A549 (cell line): ENCODE measurements at regions not wholly inside any gene's neighbourhood (a gene's known extent, or its start where the extent isn't known, plus 50 kb on each side); places are given as distances from the start of the nearest gene placed in this dataset.

Experiments used
- ATAC-seq, 2 experiments: fragments of 200-7000 bp in 1 of 2; fragments of >200 bp in 1 of 2; cut with Nextera tagmentation in 1 of 2; cut with Tn5 transposase in 1 of 2; 3 replicates each; pipeline versions ENCODE4 v1.8.0 to v1.9.1; 2018 to 2020; ENCODE audit warnings: mild to moderate bottlenecking in 1 of 2, moderate library complexity in 1 of 2
- CTCF ChIA-PET: fragments of 300-600 bp; sonication (Branson Sonifier 250); formaldehyde crosslinking; extraction: SDS; loops from one replicate; lab custom pipeline; 2021; ENCODE audit warnings: antibody characterized with exemption, inconsistent platforms; lab: Yijun Ruan, JAX
- POLR2A ChIA-PET: fragments of 350-600 bp; formaldehyde crosslinking; extraction: SDS; loops from one replicate; lab custom pipeline; 2021; ENCODE audit warnings: antibody characterized with exemption, inconsistent platforms; lab: Yijun Ruan, JAX
- DNase-seq, 2 experiments: peaks; one replicate each; pipeline versions ENCODE4 v3.0.0 to v3.0.0-alpha.2; 2011 to 2016; ENCODE audit warnings: low read depth in 1 of 2, low spot score in 1 of 2
- FAIRE-seq: peaks from 2 replicates; lab custom pipeline; 2011; peaks lifted over from hg19 to GRCh38; lab: Jason Lieb, UNC
- H3K27ac ChIP-seq, 2 experiments: fragments of >200 bp; sonication (Bioruptor Twin); formaldehyde crosslinking; 3 replicates each; pipeline ENCODE4 v1.5.1; 2016 to 2017
- H3K4me1 ChIP-seq: fragments of >200 bp; sonication (Bioruptor Twin); formaldehyde crosslinking; 3 replicates; pipeline ENCODE4 v1.6.1; 2016
- H3K4me2 ChIP-seq: fragments of >200 bp; sonication (Bioruptor Twin); formaldehyde crosslinking; 3 replicates; pipeline ENCODE4 v1.6.1; 2016
- H3K4me3 ChIP-seq: fragments of >200 bp; sonication (Bioruptor Twin); formaldehyde crosslinking; 3 replicates; pipeline ENCODE4 v1.5.1; 2016
- H3K9me3 ChIP-seq: fragments of >200 bp; sonication (Bioruptor Twin); formaldehyde crosslinking; 3 replicates; pipeline ENCODE4 v1.6.1; 2016
- ATOH8 ChIP-seq: fragments of 250-450 bp; sonication (Bioruptor Pico); IDR thresholded peaks from 2 replicates; pipeline ENCODE4 v1.5.0; 2020; ENCODE audit warnings: low read depth, mild to moderate bottlenecking, moderate library complexity
- BCL3 ChIP-seq: fragments of >200 bp; sonication (Bioruptor Twin); formaldehyde crosslinking; IDR thresholded peaks from 3 replicates; pipeline ENCODE4 v1.6.1; 2016
- CHD2 ChIP-seq: fragments of 150-350 bp; IDR thresholded peaks from 2 replicates; pipeline ENCODE4 v1.6.1; 2014; ENCODE audit warnings: low read length; ENCODE audit not compliant: partially characterized antibody
- CTCF ChIP-seq: fragments of >200 bp; sonication (Bioruptor Twin); formaldehyde crosslinking; IDR thresholded peaks from 3 replicates; pipeline ENCODE4 v1.5.1; 2016
- E2F6 ChIP-seq: IDR thresholded peaks from 2 replicates; pipeline ENCODE4 v1.6.1; 2012; ENCODE audit warnings: low read depth, borderline replicate concordance
- EHMT2 ChIP-seq: fragments of 200-600 bp; sonication (generic); IDR thresholded peaks from 2 replicates; pipeline ENCODE4 v1.6.1; 2016; ENCODE audit warnings: antibody characterized with exemption, low read depth, mild to moderate bottlenecking, moderate library complexity
- FOSB ChIP-seq: fragments of 250-450 bp; sonication (Bioruptor Pico); IDR thresholded peaks from 2 replicates; pipeline ENCODE4 v1.5.0; 2020; ENCODE audit warnings: mild to moderate bottlenecking, moderate library complexity
- FOXS1 ChIP-seq: fragments of 250-450 bp; sonication (Bioruptor Pico); IDR thresholded peaks from 2 replicates; pipeline ENCODE4 v1.5.0; 2020; ENCODE audit warnings: mild to moderate bottlenecking, moderate library complexity
- HOXA7 ChIP-seq: fragments of 250-450 bp; sonication (Bioruptor Pico); IDR thresholded peaks from 2 replicates; pipeline ENCODE4 v1.5.0; 2020; ENCODE audit warnings: mild to moderate bottlenecking, moderate library complexity
- JUN ChIP-seq, 2 experiments: fragments of >200 bp; sonication (Bioruptor Twin); formaldehyde crosslinking; IDR thresholded peaks; 2 replicates in 1 of 2; 3 replicates in 1 of 2; pipeline ENCODE4 v1.6.1; 2016 to 2017
- KDM1A ChIP-seq: fragments of 200-600 bp; sonication (generic); IDR thresholded peaks from 2 replicates; pipeline ENCODE4 v1.6.1; 2016; ENCODE audit warnings: low read depth, mild to moderate bottlenecking
- MYC ChIP-seq: IDR thresholded peaks from 2 replicates; pipeline ENCODE4 v1.6.1; 2012; ENCODE audit warnings: mild to moderate bottlenecking, inconsistent platforms, low read length, improper control_type of control experiment, borderline replicate concordance
- NFE2L2 ChIP-seq: fragments of 150-350 bp; conservative IDR thresholded peaks from 2 replicates; pipeline ENCODE4 v1.6.1; 2014; ENCODE audit warnings: low read length
- NR3C1 ChIP-seq: fragments of >200 bp; sonication (Bioruptor Twin); formaldehyde crosslinking; IDR thresholded peaks from 3 replicates; pipeline ENCODE4 v1.6.1; 2017
- PBX3 ChIP-seq: IDR thresholded peaks from 2 replicates; pipeline ENCODE4 v1.6.1; 2012
- RARB ChIP-seq: fragments of 250-450 bp; sonication (Bioruptor Pico); IDR thresholded peaks from 2 replicates; pipeline ENCODE4 v1.8.0; 2021; ENCODE audit warnings: mild to moderate bottlenecking, moderate library complexity
- RNF2 ChIP-seq: fragments of 200-600 bp; sonication (generic); IDR thresholded peaks from 2 replicates; pipeline ENCODE4 v1.6.1; 2016; ENCODE audit warnings: low read depth, mild to moderate bottlenecking, antibody characterized with exemption, moderate library complexity, borderline replicate concordance
- SREBF2 ChIP-seq: fragments of 450-650 bp; IDR thresholded peaks from 2 replicates; pipeline ENCODE4 v1.6.1; 2014; ENCODE audit warnings: mild to moderate bottlenecking, moderate library complexity
- ZFP36 ChIP-seq: fragments of 450-650 bp; IDR thresholded peaks from 2 replicates; pipeline ENCODE4 v1.6.1; 2014; ENCODE audit warnings: borderline replicate concordance; ENCODE audit not compliant: partially characterized antibody
- ZNF302 ChIP-seq: fragments of 250-450 bp; sonication (Bioruptor Pico); IDR thresholded peaks from 2 replicates; pipeline ENCODE4 v1.9.0; 2021; ENCODE audit warnings: inconsistent platforms, mild to moderate bottlenecking, moderate library complexity
- WGBS: methylation state at CpG from one replicate; pipeline ENCODE4 v1.1.6; 2017; ENCODE audit errors: missing lambda C conversion rate; 5-methylcytosine and 5-hydroxymethylcytosine counted together

- POLR2A ChIA-PET = no interaction called here
- Histone ChIP-seq H3K27ac (no peak overlapping the region), H3K4me1 (peaks cover 4% of the 10 kb centered on the region; the same call in 1 of the 3 replicates), H3K4me2 (no peak overlapping the region), H3K4me3 (no peak overlapping the region), H3K9me3 (peaks cover 6% of the 10 kb centered on the region)
- DNase-seq = no peak
- no peak for FAIRE-seq
- 57% methylated on average over 1 of the region's 1 CpG for WGBS
- TF ChIP-seq E2F6 (no peak), PBX3 (no peak)
- no peak for ATAC-seq
- CTCF ChIA-PET = interaction anchor here (0.9 to 1.3 kb wide), 2 partner anchors 8 to 13 kb away, joined by 3 to 7 read pairs; no protein-coding TSS in a partner anchor
Measured at GRCh38 chr22:27344546-27344945, 457.0 kb downstream of the MN1 start.

- TF ChIP-seq EHMT2 (no peak), SREBF2 (no peak), NFE2L2 (no peak), FOXS1 (CRISPR knock-in tag) (no peak), ZFP36 (no peak), MYC (no peak), JUN (IDR thresholded peaks at IDR 0.05) (no peak), NR3C1 (no peak), KDM1A (no peak), CHD2 (no peak), BCL3 (no peak), RARB (no peak), RNF2 (no peak), HOXA7 (no peak), ATOH8 (CRISPR knock-in tag) (no peak)
- TF ChIP-seq, all 56 proteins: peak for 0
- ChIA-PET POLR2A (no interaction called here), CTCF (interaction anchor here (1.3 kb wide), 1 partner anchor 14 kb away, joined by 3 read pairs; no protein-coding TSS in a partner anchor)
- 93% methylated on average over 7 of the region's 7 CpGs for WGBS
- ATAC-seq (no peak), DNase-seq (no peak), FAIRE-seq (no peak)
- Histone ChIP-seq H3K4me3 (no peak overlapping the region), H3K4me2 (no peak overlapping the region), H3K9me3 (peaks cover 10% of the 10 kb centered on the region), H3K27ac (no peak overlapping the region), H3K4me1 (peaks cover 4% of the 10 kb centered on the region; the same call in 1 of the 3 replicates)
Measured at GRCh38 chr22:27345691-27346090, 455.9 kb downstream of the MN1 start.

GRCh38 chr22:27347951-27348350 lies 453.6 kb downstream of the MN1 start:
- Histone ChIP-seq H3K4me2 (no peak overlapping the region), H3K9me3 (peaks cover 4% of the 10 kb centered on the region; the same call in 2 of the 3 replicates)
- no peak for ATAC-seq
- POLR2A ChIA-PET = no interaction called here
- WGBS = 67% methylated on average over 5 of the region's 5 CpGs
- no peak for TF ChIP-seq FOSB (CRISPR knock-in tag)
- no peak for TF ChIP-seq ZNF302 (CRISPR knock-in tag)
- TF ChIP-seq CTCF = no peak
- TF ChIP-seq, all 56 proteins: peak for 0
- H3K4me3 ChIP-seq = no peak overlapping the region
- FAIRE-seq (no peak), DNase-seq (no peak)
- CTCF ChIA-PET = interaction anchor here (0.6 kb wide), 1 partner anchor 16 kb away, joined by 3 read pairs; no protein-coding TSS in a partner anchor
- no peak overlapping the region for H3K27ac ChIP-seq
- peaks cover 4% of the 10 kb centered on the region; the same call in 1 of the 3 replicates for H3K4me1 ChIP-seq
